HCT116 (cell line): ENCODE measurements at regions not wholly inside any gene's neighbourhood (a gene's known extent, or its start where the extent isn't known, plus 50 kb on each side); places are given as distances from the start of the nearest gene placed in this dataset.

ENCODE experiments used
- ATAC-seq: fragments of 200-7000 bp; cut with Tn5 transposase; 2 replicates; pipeline ENCODE4 v1.9.1; 2020; ENCODE audit warnings: mild to moderate bottlenecking, moderate library complexity
- BruUV-seq: library from RNA; stranded (reverse); fragments of 400-500 nt; replicated peaks from 2 replicates; lab custom pipeline; 2021; lab: Mats Ljungman, UMichigan
- CTCF ChIA-PET: fragments of 300-600 bp; sonication (Branson Sonifier 250); formaldehyde crosslinking; loops from one replicate; lab custom pipeline; 2021; ENCODE audit warnings: antibody characterized with exemption; lab: Charles Lee
- POLR2A ChIA-PET: fragments of 300-600, 350-600 bp; sonication (Branson Sonifier 250); formaldehyde crosslinking; loops from one replicate; lab custom pipeline; 2021; ENCODE audit warnings: antibody characterized with exemption; lab: Charles Lee
- RAD21 ChIA-PET, 2 experiments: fragments of 300-600 bp; sonication (Branson Sonifier 250); formaldehyde crosslinking; loops; one replicate each; lab custom pipeline; 2023; ENCODE audit warnings: low total read pairs in 2 of 2; ENCODE audit not compliant: uncharacterized antibody in 2 of 2, unreplicated experiment in 2 of 2, low non-redundant PET in 1 of 2; lab: Charles Lee
- DNase-seq: peaks from one replicate; pipeline ENCODE4 v3.0.0-alpha.2; 2010; ENCODE audit warnings: low read depth, low spot score
- H2AFZ ChIP-seq: fragments of 200-600 bp; shearing (Covaris generic), sonication (generic); 2 replicates; pipeline ENCODE4 v1.6.1; 2017; ENCODE audit warnings: low read depth, mixed run types, mixed read lengths, antibody characterized with exemption, low read length; ENCODE audit not compliant: poor library complexity, severe bottlenecking
- H3K27ac ChIP-seq: 2 replicates; pipeline ENCODE4 v1.5.1; 2012; ENCODE audit warnings: low read depth, low read length
- H3K27me3 ChIP-seq: fragments of 200-600 bp; sonication (generic); 2 replicates; pipeline ENCODE4 v1.6.1; 2016; ENCODE audit warnings: mixed run types, low read length, mixed read lengths; ENCODE audit not compliant: insufficient read depth
- H3K36me3 ChIP-seq, 2 experiments: fragments of 200-500 bp in 1 of 2; fragments of 200-600 bp in 1 of 2; sonication (Bioruptor generic) in 1 of 2; sonication (generic) in 1 of 2; 2 replicates each; pipeline versions ENCODE4 v1.5.1 to v1.6.1; 2014 to 2016; ENCODE audit warnings: low read length in 2 of 2, inconsistent platforms in 1 of 2, mixed read lengths in 1 of 2, mixed run types in 1 of 2; ENCODE audit not compliant: insufficient read depth in 2 of 2, control insufficient read depth in 1 of 2
- H3K4me1 ChIP-seq, 2 experiments: fragments of 200-600 bp in 1 of 2; sonication (generic) in 1 of 2; 2 replicates each; pipeline versions ENCODE4 v1.5.1 to v1.6.1; 2012 to 2017; ENCODE audit warnings: low read length in 2 of 2, inconsistent platforms in 1 of 2, mild to moderate bottlenecking in 1 of 2, mixed read lengths in 1 of 2, mixed run types in 1 of 2, moderate library complexity in 1 of 2; ENCODE audit not compliant: insufficient read depth in 2 of 2, control insufficient read depth in 1 of 2
- H3K4me2 ChIP-seq: fragments of 200-600 bp; sonication (generic); 2 replicates; pipeline ENCODE4 v1.6.1; 2017; ENCODE audit warnings: mixed run types, low read length, mixed read lengths
- H3K4me3 ChIP-seq, 2 experiments: fragments of 200-600 bp in 1 of 2; sonication (generic) in 1 of 2; replicated peaks in 1 of 2; 2 replicates each; pipeline ENCODE4 v1.5.1; 2011 to 2016; ENCODE audit warnings: low read length in 2 of 2, control low read depth in 1 of 2, low read depth in 1 of 2, mild to moderate bottlenecking in 1 of 2, mixed read lengths in 1 of 2, mixed run types in 1 of 2
- H3K79me2 ChIP-seq: fragments of 200-600 bp; sonication (generic); 2 replicates; pipeline ENCODE4 v1.6.1; 2017; ENCODE audit warnings: mild to moderate bottlenecking, mixed run types, low read length, moderate library complexity, mixed read lengths; ENCODE audit not compliant: insufficient read depth
- H3K9ac ChIP-seq: fragments of 200-600 bp; sonication (generic); 2 replicates; pipeline ENCODE4 v1.6.1; 2016; ENCODE audit warnings: low read length, mixed read lengths
- H3K9me2 ChIP-seq: fragments of 200-600 bp; sonication (generic), shearing (Covaris generic); 2 replicates; pipeline ENCODE4 v1.6.1; 2017; ENCODE audit warnings: mixed run types, mild to moderate bottlenecking, moderate library complexity; ENCODE audit not compliant: insufficient read depth
- H3K9me3 ChIP-seq, 2 experiments: fragments of 200-500 bp in 1 of 2; fragments of 200-600 bp in 1 of 2; sonication (Bioruptor generic) in 1 of 2; sonication (generic) in 1 of 2; 2 replicates each; pipeline ENCODE4 v1.6.1; 2014 to 2017; ENCODE audit warnings: low read length in 2 of 2, mixed read lengths in 2 of 2, inconsistent platforms in 1 of 2, low read depth in 1 of 2, mild to moderate bottlenecking in 1 of 2, mixed run types in 1 of 2, moderate library complexity in 1 of 2; ENCODE audit not compliant: control insufficient read depth in 1 of 2, insufficient read depth in 1 of 2
- H4K20me1 ChIP-seq: fragments of 200-600 bp; sonication (generic), shearing (Covaris generic); 2 replicates; pipeline ENCODE4 v1.6.1; 2017; ENCODE audit warnings: mixed run types, mild to moderate bottlenecking, moderate library complexity; ENCODE audit not compliant: insufficient read depth
- ATF3 ChIP-seq: IDR thresholded peaks from 2 replicates; pipeline ENCODE4 v1.6.1; 2012
- CBX3 ChIP-seq: IDR thresholded peaks from 2 replicates; pipeline ENCODE4 v1.6.1; 2012; ENCODE audit warnings: low read depth
- CEBPB ChIP-seq: IDR thresholded peaks from 2 replicates; pipeline ENCODE4 v1.6.1; 2012; ENCODE audit warnings: low read depth
- EGR1 ChIP-seq: IDR thresholded peaks from 2 replicates; pipeline ENCODE4 v1.6.1; 2012; ENCODE audit warnings: low read depth
- ELF1 ChIP-seq: IDR thresholded peaks from 2 replicates; pipeline ENCODE4 v1.6.1; 2012; ENCODE audit warnings: low read depth, borderline replicate concordance
- EZH2 ChIP-seq: fragments of 200-600 bp; sonication (generic); IDR thresholded peaks from 2 replicates; pipeline ENCODE4 v1.6.1; 2017; ENCODE audit warnings: antibody characterized with exemption, mixed run types
- EZH2phosphoT487 ChIP-seq: fragments of 200-600 bp; IDR thresholded peaks from 2 replicates; pipeline ENCODE4 v1.6.1; 2018; ENCODE audit warnings: antibody characterized with exemption, borderline replicate concordance
- FOSL1 ChIP-seq: IDR thresholded peaks from 2 replicates; pipeline ENCODE4 v1.6.1; 2012; ENCODE audit warnings: low read depth
- POLR2A ChIP-seq: IDR thresholded peaks from 2 replicates; pipeline ENCODE4 v1.7.0; 2011; ENCODE audit warnings: borderline replicate concordance; ENCODE audit not compliant: insufficient read depth, insufficient read length; ENCODE audit errors: extremely low read depth
- POLR2AphosphoS5 ChIP-seq: IDR thresholded peaks from 2 replicates; pipeline ENCODE4 v1.6.1; 2011; ENCODE audit warnings: mild to moderate bottlenecking, low read depth, low read length, moderate library complexity
- RAD21 ChIP-seq: IDR thresholded peaks from 2 replicates; pipeline ENCODE4 v1.6.1; 2012; ENCODE audit warnings: low read depth, mild to moderate bottlenecking
- REST ChIP-seq: IDR thresholded peaks from 2 replicates; pipeline ENCODE4 v1.6.1; 2012; ENCODE audit warnings: low read depth
- SIN3A ChIP-seq: IDR thresholded peaks from 2 replicates; pipeline ENCODE4 v1.6.1; 2012; ENCODE audit warnings: low read depth
- YY1 ChIP-seq: IDR thresholded peaks from 2 replicates; pipeline ENCODE4 v1.6.1; 2011; ENCODE audit warnings: low read length, low read depth, moderate library complexity, mild to moderate bottlenecking; ENCODE audit not compliant: insufficient replicate concordance; ENCODE audit errors: extremely low read depth
- intact Hi-C: fragments of 100-400 bp; cut with micrococcal nuclease; formaldehyde crosslinking; loops from 2 replicates; pipeline ENCODE4 v1.10.0; 2022
- TF ChIP-seq, protein P1 (sequence below): IDR thresholded peaks from 2 replicates; pipeline ENCODE4 v1.6.1; 2011; ENCODE audit warnings: mild to moderate bottlenecking, low read length, moderate library complexity; ENCODE audit not compliant: insufficient replicate concordance; ENCODE audit errors: extremely low read depth

DNA sequence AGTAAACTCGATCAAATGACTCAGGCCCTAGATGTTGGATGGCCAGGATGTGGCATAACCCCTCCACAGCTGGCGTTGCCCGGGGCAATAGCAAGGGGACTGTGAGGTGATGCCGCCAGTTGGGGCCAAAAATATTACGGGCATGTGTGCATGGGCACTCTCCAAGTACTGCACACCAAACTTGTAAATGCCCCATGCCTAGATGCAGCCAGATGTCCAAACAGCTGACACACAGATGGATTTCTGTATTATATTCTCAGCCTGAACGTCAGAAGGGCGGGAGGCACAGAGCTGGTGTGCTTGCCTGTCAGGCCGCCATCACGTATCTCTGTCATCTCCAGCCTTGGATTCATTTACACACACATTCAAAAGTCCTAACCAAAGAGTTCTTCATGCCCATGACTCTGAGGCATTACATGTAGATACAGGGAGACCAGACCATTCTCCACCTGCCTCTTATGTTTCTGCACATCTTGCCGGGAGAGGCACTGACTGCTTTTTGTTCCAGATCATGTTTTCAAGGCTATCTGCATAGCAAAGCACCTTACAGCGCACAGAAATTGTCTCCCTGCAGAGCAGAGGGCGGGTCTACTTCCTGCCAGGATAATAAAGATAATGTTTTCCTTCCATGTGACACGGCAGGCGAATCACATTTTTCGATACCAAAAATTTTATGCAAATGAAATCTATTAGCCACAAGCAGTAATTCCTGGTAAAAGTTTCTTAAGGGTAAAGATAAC is 200.9 kb upstream of the ADAMTS16 start:
- no peaks in the 10 kb centered on the region for H3K9me3 ChIP-seq
- no peak overlapping the region for H3K4me2 ChIP-seq
- H3K27ac ChIP-seq = no peak overlapping the region
- TF ChIP-seq YY1 (no peak), EGR1 (no peak), CEBPB (no peak), POLR2A (no peak)
- TF ChIP-seq, protein P1, sequence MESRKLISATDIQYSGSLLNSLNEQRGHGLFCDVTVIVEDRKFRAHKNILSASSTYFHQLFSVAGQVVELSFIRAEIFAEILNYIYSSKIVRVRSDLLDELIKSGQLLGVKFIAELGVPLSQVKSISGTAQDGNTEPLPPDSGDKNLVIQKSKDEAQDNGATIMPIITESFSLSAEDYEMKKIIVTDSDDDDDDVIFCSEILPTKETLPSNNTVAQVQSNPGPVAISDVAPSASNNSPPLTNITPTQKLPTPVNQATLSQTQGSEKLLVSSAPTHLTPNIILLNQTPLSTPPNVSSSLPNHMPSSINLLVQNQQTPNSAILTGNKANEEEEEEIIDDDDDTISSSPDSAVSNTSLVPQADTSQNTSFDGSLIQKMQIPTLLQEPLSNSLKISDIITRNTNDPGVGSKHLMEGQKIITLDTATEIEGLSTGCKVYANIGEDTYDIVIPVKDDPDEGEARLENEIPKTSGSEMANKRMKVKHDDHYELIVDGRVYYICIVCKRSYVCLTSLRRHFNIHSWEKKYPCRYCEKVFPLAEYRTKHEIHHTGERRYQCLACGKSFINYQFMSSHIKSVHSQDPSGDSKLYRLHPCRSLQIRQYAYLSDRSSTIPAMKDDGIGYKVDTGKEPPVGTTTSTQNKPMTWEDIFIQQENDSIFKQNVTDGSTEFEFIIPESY = no peak
- H2AFZ ChIP-seq = no peak overlapping the region
- H3K4me1 ChIP-seq = no peaks in the 10 kb centered on the region
- H3K27me3 ChIP-seq = 0 out of 2 replicates have a peak, but pooled peaks cover 4% of the 10 kb centered on the region
- H3K79me2 ChIP-seq = no peaks in the 10 kb centered on the region
- ATAC-seq = no peak
- ChIA-PET POLR2A (no interaction called here), CTCF (no interaction called here), RAD21 (no interaction called here)
- no peak overlapping the region for H3K9ac ChIP-seq
- intact Hi-C loops = no loop called here
- H3K36me3 ChIP-seq = no peaks in the 10 kb centered on the region
- DNase-seq = no peak
- no TSS peak for BruUV-seq
- H3K9me2 ChIP-seq = no peaks in the 10 kb centered on the region
- H3K4me3 ChIP-seq = no peak overlapping the region
- H4K20me1 ChIP-seq = no peaks in the 10 kb centered on the region

GRCh38 chr5:4941161-4941560 is 199.0 kb upstream of the ADAMTS16 start:
- no peak overlapping the region for H3K27ac ChIP-seq
- H3K27me3 ChIP-seq = 0 out of 2 replicates have a peak, but pooled peaks cover 4% of the 10 kb centered on the region
- intact Hi-C loops = no loop called here
- no peak overlapping the region for H2AFZ ChIP-seq
- H4K20me1 ChIP-seq = no peaks in the 10 kb centered on the region
- DNase-seq (no peak), ATAC-seq (no peak)
- H3K79me2 ChIP-seq = no peaks in the 10 kb centered on the region
- no peak overlapping the region for H3K4me2 ChIP-seq
- H3K9ac ChIP-seq = no peak overlapping the region
- H3K36me3 ChIP-seq = no peaks in the 10 kb centered on the region
- no TSS peak for BruUV-seq
- ChIA-PET CTCF (interaction anchor here (1.2 kb wide), 1 partner anchor 62 kb away, joined by 3 read pairs; no protein-coding TSS in a partner anchor), RAD21 (no interaction called here), POLR2A (no interaction called here)
- no peak overlapping the region for H3K4me3 ChIP-seq
- H3K9me2 ChIP-seq = no peaks in the 10 kb centered on the region
- H3K4me1 ChIP-seq = no peaks in the 10 kb centered on the region
- H3K9me3 ChIP-seq = no peaks in the 10 kb centered on the region
- no peak for TF ChIP-seq SIN3A
- TF ChIP-seq EZH2 = no peak
- TF ChIP-seq ATF3 = no peak
- TF ChIP-seq REST = no peak
- TF ChIP-seq EGR1 = no peak
- TF ChIP-seq FOSL1 = no peak
- TF ChIP-seq CBX3 = no peak
- TF ChIP-seq ELF1 = no peak
- TF ChIP-seq EZH2phosphoT487 = no peak
- TF ChIP-seq POLR2AphosphoS5 = no peak
- no peak for TF ChIP-seq RAD21
- TF ChIP-seq CEBPB = no peak
